Panc1 (cell line): ENCODE measurements at regions not wholly inside any gene's neighbourhood (a gene's known extent, or its start where the extent isn't known, plus 50 kb on each side); places are given as distances from the start of the nearest gene placed in this dataset.

Experiments used
- ATAC-seq: fragments of 200-7000 bp; cut with Tn5 transposase; 2 replicates; pipeline ENCODE4 v1.9.1; 2020; ENCODE audit warnings: mild to moderate bottlenecking, moderate library complexity
- BruUV-seq: library from RNA; stranded (reverse); fragments of 400-500 nt; replicated peaks from 2 replicates; lab custom pipeline; 2021; lab: Mats Ljungman, UMichigan
- CTCF ChIA-PET: fragments of 300-600 bp; sonication (Branson Sonifier 250); formaldehyde crosslinking; loops from one replicate; lab custom pipeline; 2022; ENCODE audit warnings: antibody characterized with exemption; lab: Charles Lee
- POLR2A ChIA-PET: fragments of 300-600 bp; sonication (Branson Sonifier 250); formaldehyde crosslinking; loops from one replicate; lab custom pipeline; 2022; ENCODE audit warnings: antibody characterized with exemption; lab: Charles Lee
- DNase-seq: peaks from one replicate; pipeline ENCODE4 v3.0.0-alpha.2; 2010; ENCODE audit warnings: low read depth, low spot score
- H3K27ac ChIP-seq: 2 replicates; pipeline ENCODE4 v1.5.1; 2011; ENCODE audit warnings: mild to moderate bottlenecking, low read length, inconsistent platforms
- H3K27me3 ChIP-seq: fragments of 200-500 bp; sonication (Bioruptor generic); 2 replicates; pipeline ENCODE4 v1.6.0; 2014; ENCODE audit warnings: low read length, inconsistent platforms; ENCODE audit not compliant: control insufficient read depth, insufficient read depth
- H3K36me3 ChIP-seq: fragments of 200-500 bp; sonication (Bioruptor generic); 2 replicates; pipeline ENCODE4 v1.5.1; 2014; ENCODE audit warnings: inconsistent platforms, mild to moderate bottlenecking, low read length, moderate library complexity; ENCODE audit not compliant: control insufficient read depth, insufficient read depth
- H3K4me1 ChIP-seq: 2 replicates; pipeline ENCODE4 v1.5.1; 2011; ENCODE audit warnings: inconsistent platforms, mild to moderate bottlenecking, low read length, moderate library complexity; ENCODE audit not compliant: control insufficient read depth, insufficient read depth
- H3K4me3 ChIP-seq, 2 experiments: 2 replicates each; pipeline ENCODE4 v1.5.1; 2011 to 2012; ENCODE audit warnings: low read depth in 2 of 2, low read length in 2 of 2, mild to moderate bottlenecking in 2 of 2, inconsistent platforms in 1 of 2, moderate library complexity in 1 of 2
- H3K9me3 ChIP-seq: fragments of 200-500 bp; sonication (Bioruptor generic); 2 replicates; pipeline ENCODE4 v1.5.1; 2014; ENCODE audit warnings: low read depth, mild to moderate bottlenecking, inconsistent platforms, low read length, moderate library complexity; ENCODE audit not compliant: control insufficient read depth, insufficient read depth
- POLR2AphosphoS5 ChIP-seq: IDR thresholded peaks from 2 replicates; pipeline ENCODE4 v1.6.1; 2012; ENCODE audit warnings: mild to moderate bottlenecking, low read depth, low read length, moderate library complexity
- REST ChIP-seq, 2 experiments: IDR thresholded peaks; 2 replicates each; pipeline ENCODE4 v1.6.1; 2011 to 2012; ENCODE audit warnings: low read depth in 2 of 2, control low read depth in 1 of 2, low read length in 1 of 2, mild to moderate bottlenecking in 1 of 2, moderate library complexity in 1 of 2; ENCODE audit not compliant: insufficient read depth in 1 of 2
- SIN3A ChIP-seq: IDR thresholded peaks from 2 replicates; pipeline ENCODE4 v1.6.1; 2012; ENCODE audit warnings: low read depth, mild to moderate bottlenecking, low read length, moderate library complexity, borderline replicate concordance; ENCODE audit not compliant: insufficient read depth
- TCF7L2 ChIP-seq: IDR thresholded peaks from 2 replicates; pipeline ENCODE4 v1.6.1; 2011; ENCODE audit warnings: mild to moderate bottlenecking, low read depth, low read length, inconsistent platforms
- in situ Hi-C: cut with HindIII; loops from 2 replicates; pipeline ENCODE4 v1.10.0; 2016; ENCODE audit warnings: low sequenced_read_pairs, low pct_unique_long_range_greater_than_20kb
- intact Hi-C: fragments of 100-400 bp; cut with micrococcal nuclease; formaldehyde crosslinking; loops from one replicate; pipeline ENCODE4 v1.10.0; 2022; ENCODE audit not compliant: unreplicated experiment
- TF ChIP-seq, protein P1 (sequence below): fragments of 450-650 bp; IDR thresholded peaks from 2 replicates; pipeline ENCODE4 v1.5.1; 2017; ENCODE audit warnings: mild to moderate bottlenecking

DNA sequence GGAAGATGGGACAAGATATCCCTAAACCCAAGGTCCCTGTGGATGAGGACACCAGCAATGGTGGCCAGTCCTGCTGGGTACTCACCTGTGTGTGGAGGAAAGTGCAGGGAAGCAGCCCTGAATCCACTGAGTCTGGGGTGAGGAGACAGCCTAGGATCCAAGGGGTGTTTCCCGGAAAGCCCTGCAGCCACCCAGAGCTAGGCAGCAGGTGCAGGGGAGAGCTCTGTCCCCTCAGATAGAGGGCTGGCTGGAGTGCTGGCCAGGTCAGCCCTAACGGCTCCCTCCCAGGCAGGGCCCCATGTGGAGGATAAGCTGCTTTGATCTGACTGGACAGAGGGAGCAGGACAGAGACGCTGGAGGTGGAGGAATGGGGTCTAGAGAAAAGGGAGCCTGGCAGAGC lies 344.7 kb upstream of the IRX4 start:
- no peak for TF ChIP-seq TCF7L2
- no peak for TF ChIP-seq POLR2AphosphoS5
- TF ChIP-seq, protein P1, sequence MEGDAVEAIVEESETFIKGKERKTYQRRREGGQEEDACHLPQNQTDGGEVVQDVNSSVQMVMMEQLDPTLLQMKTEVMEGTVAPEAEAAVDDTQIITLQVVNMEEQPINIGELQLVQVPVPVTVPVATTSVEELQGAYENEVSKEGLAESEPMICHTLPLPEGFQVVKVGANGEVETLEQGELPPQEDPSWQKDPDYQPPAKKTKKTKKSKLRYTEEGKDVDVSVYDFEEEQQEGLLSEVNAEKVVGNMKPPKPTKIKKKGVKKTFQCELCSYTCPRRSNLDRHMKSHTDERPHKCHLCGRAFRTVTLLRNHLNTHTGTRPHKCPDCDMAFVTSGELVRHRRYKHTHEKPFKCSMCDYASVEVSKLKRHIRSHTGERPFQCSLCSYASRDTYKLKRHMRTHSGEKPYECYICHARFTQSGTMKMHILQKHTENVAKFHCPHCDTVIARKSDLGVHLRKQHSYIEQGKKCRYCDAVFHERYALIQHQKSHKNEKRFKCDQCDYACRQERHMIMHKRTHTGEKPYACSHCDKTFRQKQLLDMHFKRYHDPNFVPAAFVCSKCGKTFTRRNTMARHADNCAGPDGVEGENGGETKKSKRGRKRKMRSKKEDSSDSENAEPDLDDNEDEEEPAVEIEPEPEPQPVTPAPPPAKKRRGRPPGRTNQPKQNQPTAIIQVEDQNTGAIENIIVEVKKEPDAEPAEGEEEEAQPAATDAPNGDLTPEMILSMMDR = no peak
- TF ChIP-seq REST (IDR thresholded peaks at IDR 0.05; ENCODE audit: insufficient read depth in 1 of 2, low read depth in 2 of 2, low read length in 1 of 2) = no peak
- TF ChIP-seq SIN3A = no peak
- DNase-seq (no peak), ATAC-seq (no peak)
- Histone ChIP-seq H3K27me3 (peaks cover 2% of the 10 kb centered on the region; the same call in 1 of the 2 replicates), H3K4me3 (no peak overlapping the region), H3K9me3 (no peaks in the 10 kb centered on the region), H3K4me1 (no peaks in the 10 kb centered on the region), H3K36me3 (no peaks in the 10 kb centered on the region), H3K27ac (no peak overlapping the region)
- POLR2A ChIA-PET = no interaction called here
- in situ Hi-C loops = no loop called here
- no TSS peak for BruUV-seq
- intact Hi-C loops = no loop called here
- CTCF ChIA-PET = no interaction called here

- DNase-seq (no peak), ATAC-seq (no peak)
- Histone ChIP-seq H3K4me3 (no peak overlapping the region), H3K27me3 (peaks cover 2% of the 10 kb centered on the region; the same call in 1 of the 2 replicates), H3K27ac (no peak overlapping the region), H3K4me1 (no peaks in the 10 kb centered on the region), H3K36me3 (no peaks in the 10 kb centered on the region), H3K9me3 (no peaks in the 10 kb centered on the region)
- ChIA-PET CTCF (no interaction called here), POLR2A (no interaction called here)
- TF ChIP-seq TCF7L2 (no peak), POLR2AphosphoS5 (no peak), SIN3A (no peak), REST (IDR thresholded peaks at IDR 0.05; ENCODE audit: insufficient read depth in 1 of 2, low read depth in 2 of 2, low read length in 1 of 2) (no peak)
- TF ChIP-seq, protein P1 = no peak
- no TSS peak for BruUV-seq
- in situ Hi-C loops = no loop called here
- intact Hi-C loops = no loop called here
Observed at GRCh38 chr5:2224689-2225088, 342.0 kb upstream of the IRX4 start.
